Kidney epithelial cell (primary cell): ENCODE measurements at regions not wholly inside any gene's neighbourhood (a gene's known extent, or its start where the extent isn't known, plus 50 kb on each side); places are given as distances from the start of the nearest gene placed in this dataset.

ENCODE experiments used
- DNase-seq: peaks from one replicate; pipeline ENCODE4 v3.0.0-alpha.2; 2010; ENCODE audit warnings: low read depth
- H3K27me3 ChIP-seq: 2 replicates; pipeline ENCODE4 v1.6.0; 2011; ENCODE audit warnings: low read length; ENCODE audit not compliant: control insufficient read depth, insufficient read depth
- H3K36me3 ChIP-seq: 2 replicates; pipeline ENCODE4 v1.5.1; 2011; ENCODE audit warnings: low read length; ENCODE audit not compliant: control insufficient read depth, insufficient read depth
- H3K4me3 ChIP-seq: 2 replicates; pipeline ENCODE4 v1.5.1; 2011; ENCODE audit warnings: low read depth, mild to moderate bottlenecking, control low read depth, low read length
- TF ChIP-seq, protein P1 (sequence below): IDR thresholded peaks from 2 replicates; pipeline ENCODE4 v1.5.1; 2011; ENCODE audit warnings: mild to moderate bottlenecking, moderate library complexity, low read length, control low read depth, inconsistent platforms; ENCODE audit not compliant: insufficient read depth, poor library complexity, severe bottlenecking

GRCh38 chr1:112267929-112268328 is 128.1 kb upstream of the CTTNBP2NL start:
- Histone ChIP-seq H3K27me3 (no peaks in the 10 kb centered on the region), H3K36me3 (no peaks in the 10 kb centered on the region), H3K4me3 (no peak overlapping the region)

DNA sequence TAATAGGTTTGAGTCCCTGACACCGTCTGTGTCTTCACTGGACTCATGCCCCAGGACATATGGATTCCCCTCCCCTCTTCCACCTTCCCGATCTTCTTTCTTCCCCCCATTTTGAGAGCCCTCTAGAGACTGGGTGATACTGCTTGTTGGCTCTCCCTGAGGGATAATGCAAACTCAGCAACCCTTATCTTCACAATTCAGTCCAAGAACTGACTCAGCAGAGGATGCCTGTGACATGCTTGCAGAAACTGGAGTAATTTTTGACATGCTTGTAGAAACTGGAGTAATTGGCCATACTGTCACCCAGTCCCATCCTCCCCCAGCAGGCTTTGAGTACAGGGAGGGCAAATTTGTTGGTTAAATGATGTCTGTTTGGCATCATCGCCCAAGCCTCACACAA is 127.6 kb upstream of the CTTNBP2NL start:
- Histone ChIP-seq H3K36me3 (no peaks in the 10 kb centered on the region), H3K27me3 (no peaks in the 10 kb centered on the region), H3K4me3 (no peak overlapping the region)
- no peak for DNase-seq
- TF ChIP-seq, protein P1, sequence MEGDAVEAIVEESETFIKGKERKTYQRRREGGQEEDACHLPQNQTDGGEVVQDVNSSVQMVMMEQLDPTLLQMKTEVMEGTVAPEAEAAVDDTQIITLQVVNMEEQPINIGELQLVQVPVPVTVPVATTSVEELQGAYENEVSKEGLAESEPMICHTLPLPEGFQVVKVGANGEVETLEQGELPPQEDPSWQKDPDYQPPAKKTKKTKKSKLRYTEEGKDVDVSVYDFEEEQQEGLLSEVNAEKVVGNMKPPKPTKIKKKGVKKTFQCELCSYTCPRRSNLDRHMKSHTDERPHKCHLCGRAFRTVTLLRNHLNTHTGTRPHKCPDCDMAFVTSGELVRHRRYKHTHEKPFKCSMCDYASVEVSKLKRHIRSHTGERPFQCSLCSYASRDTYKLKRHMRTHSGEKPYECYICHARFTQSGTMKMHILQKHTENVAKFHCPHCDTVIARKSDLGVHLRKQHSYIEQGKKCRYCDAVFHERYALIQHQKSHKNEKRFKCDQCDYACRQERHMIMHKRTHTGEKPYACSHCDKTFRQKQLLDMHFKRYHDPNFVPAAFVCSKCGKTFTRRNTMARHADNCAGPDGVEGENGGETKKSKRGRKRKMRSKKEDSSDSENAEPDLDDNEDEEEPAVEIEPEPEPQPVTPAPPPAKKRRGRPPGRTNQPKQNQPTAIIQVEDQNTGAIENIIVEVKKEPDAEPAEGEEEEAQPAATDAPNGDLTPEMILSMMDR = no peak

More at GRCh38 chr1:112267929-112268328, 128.1 kb upstream of the CTTNBP2NL start:
- TF ChIP-seq, protein P1 = no peak
- no peak for DNase-seq

- Histone ChIP-seq H3K4me3 (no peak overlapping the region), H3K27me3 (no peaks in the 10 kb centered on the region), H3K36me3 (no peaks in the 10 kb centered on the region)
- DNase-seq = no peak
- TF ChIP-seq, protein P1 = no peak
These were observed 124.7 kb upstream of the CTTNBP2NL start for GRCh38 chr1:112271270-112271669.

- DNase-seq = no peak
- Histone ChIP-seq H3K27me3 (no peaks in the 10 kb centered on the region), H3K4me3 (no peak overlapping the region), H3K36me3 (no peaks in the 10 kb centered on the region)
- TF ChIP-seq, protein P1 = no peak
These were observed 123.8 kb upstream of the CTTNBP2NL start for GRCh38 chr1:112272101-112272772.

GRCh38 chr1:112284796-112285195 is 111.2 kb upstream of the CTTNBP2NL start:
- H3K4me3 ChIP-seq = no peak overlapping the region
- H3K27me3 ChIP-seq = no peaks in the 10 kb centered on the region
- H3K36me3 ChIP-seq = no peaks in the 10 kb centered on the region
- TF ChIP-seq, protein P1 = no peak
- no peak for DNase-seq

- H3K4me3 ChIP-seq = no peak overlapping the region
- DNase-seq = no peak
- no peaks in the 10 kb centered on the region for H3K36me3 ChIP-seq
- TF ChIP-seq, protein P1 = no peak
- no peaks in the 10 kb centered on the region for H3K27me3 ChIP-seq
These were observed 110.7 kb upstream of the CTTNBP2NL start for GRCh38 chr1:112285316-112285715.
